ENCODE measurements at regions not wholly inside any gene's neighbourhood (a gene's known extent, or its start where the extent isn't known, plus 50 kb on each side); places are given as distances from the start of the nearest gene placed in this dataset.

GRCh38 chr17:57203040-57203439, 53.3 kb upstream of the MSI2 start:
- TF ChIP-seq CTCF (IDR thresholded peaks at IDR 0.05), result no peak
- TF ChIP-seq POLR2A (IDR thresholded peaks at IDR 0.05), result no peak

All from testis (tissue), 2 donors.